ENCODE measurements at regions not wholly inside any gene's neighbourhood (a gene's known extent, or its start where the extent isn't known, plus 50 kb on each side); places are given as distances from the start of the nearest gene placed in this dataset.
"Not testable (repeated sequence)": the region's sequence is repeated elsewhere in the genome, so short reads cannot be mapped to it uniquely, and the experiment has no call there.

DNA sequence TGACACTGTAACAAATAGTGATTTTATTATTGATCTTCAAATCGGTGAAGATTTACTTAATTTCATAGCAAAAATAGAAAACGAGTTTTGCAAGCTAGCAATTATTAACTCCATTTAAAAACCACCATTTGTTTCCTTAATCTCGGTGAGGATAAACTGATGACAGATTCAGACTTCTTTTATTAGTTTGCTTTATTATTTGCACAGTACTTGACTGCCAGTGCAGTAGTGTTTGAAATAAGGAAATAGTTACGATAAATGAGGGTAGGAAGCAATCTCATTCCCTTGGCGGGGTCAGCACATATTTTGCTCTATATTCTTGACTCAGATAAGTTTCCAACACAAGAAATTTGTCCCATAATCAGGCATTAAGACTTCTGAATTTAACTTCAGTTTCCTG lies 161.7 kb upstream of the PLGLB1 start:
- TF ChIP-seq POLR2A (IDR thresholded peaks at IDR 0.05; ENCODE audit: extremely low read depth, insufficient read length); MYC (IDR thresholded peaks at IDR 0.05; ENCODE audit: low read depth, low read length): not testable (repeated sequence)
- TF ChIP-seq, protein P1, sequence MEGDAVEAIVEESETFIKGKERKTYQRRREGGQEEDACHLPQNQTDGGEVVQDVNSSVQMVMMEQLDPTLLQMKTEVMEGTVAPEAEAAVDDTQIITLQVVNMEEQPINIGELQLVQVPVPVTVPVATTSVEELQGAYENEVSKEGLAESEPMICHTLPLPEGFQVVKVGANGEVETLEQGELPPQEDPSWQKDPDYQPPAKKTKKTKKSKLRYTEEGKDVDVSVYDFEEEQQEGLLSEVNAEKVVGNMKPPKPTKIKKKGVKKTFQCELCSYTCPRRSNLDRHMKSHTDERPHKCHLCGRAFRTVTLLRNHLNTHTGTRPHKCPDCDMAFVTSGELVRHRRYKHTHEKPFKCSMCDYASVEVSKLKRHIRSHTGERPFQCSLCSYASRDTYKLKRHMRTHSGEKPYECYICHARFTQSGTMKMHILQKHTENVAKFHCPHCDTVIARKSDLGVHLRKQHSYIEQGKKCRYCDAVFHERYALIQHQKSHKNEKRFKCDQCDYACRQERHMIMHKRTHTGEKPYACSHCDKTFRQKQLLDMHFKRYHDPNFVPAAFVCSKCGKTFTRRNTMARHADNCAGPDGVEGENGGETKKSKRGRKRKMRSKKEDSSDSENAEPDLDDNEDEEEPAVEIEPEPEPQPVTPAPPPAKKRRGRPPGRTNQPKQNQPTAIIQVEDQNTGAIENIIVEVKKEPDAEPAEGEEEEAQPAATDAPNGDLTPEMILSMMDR (IDR thresholded peaks at IDR 0.05; ENCODE audit: low read depth, low read length) = not testable (repeated sequence)
- TF ChIP-seq, protein P2, sequence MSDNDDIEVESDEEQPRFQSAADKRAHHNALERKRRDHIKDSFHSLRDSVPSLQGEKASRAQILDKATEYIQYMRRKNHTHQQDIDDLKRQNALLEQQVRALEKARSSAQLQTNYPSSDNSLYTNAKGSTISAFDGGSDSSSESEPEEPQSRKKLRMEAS (IDR thresholded peaks at IDR 0.05; ENCODE audit: low read depth, low read length) = not testable (repeated sequence)
